ENCODE measurements at regions not wholly inside any gene's neighbourhood (a gene's known extent, or its start where the extent isn't known, plus 50 kb on each side); places are given as distances from the start of the nearest gene placed in this dataset.
"Not testable (repeated sequence)": the region's sequence is repeated elsewhere in the genome, so short reads cannot be mapped to it uniquely, and the experiment has no call there.

DNA sequence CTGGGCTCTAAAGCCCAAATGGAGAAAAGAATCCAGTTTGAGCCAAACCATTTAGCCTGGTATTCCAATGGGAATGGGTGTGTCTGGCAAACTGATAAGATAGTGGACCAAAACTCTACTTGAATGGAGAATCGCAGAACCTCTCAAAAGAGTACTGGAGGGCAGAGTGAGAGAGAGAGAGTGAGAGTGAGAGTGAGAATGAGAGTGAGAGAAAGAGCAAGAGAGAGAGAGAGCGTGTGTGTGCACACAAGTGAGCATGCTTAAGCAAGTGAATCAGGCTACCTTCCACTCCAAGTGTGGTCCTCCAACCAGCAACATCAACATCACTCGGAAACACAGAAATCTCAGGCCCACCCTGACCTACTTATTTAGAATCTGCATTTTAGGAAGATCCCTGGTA lies 58.8 kb downstream of the UQCRFS1 start:
- in situ Hi-C loops (cut with MboI; ENCODE audit: low sequenced_read_pairs) = no loop called here

DNA sequence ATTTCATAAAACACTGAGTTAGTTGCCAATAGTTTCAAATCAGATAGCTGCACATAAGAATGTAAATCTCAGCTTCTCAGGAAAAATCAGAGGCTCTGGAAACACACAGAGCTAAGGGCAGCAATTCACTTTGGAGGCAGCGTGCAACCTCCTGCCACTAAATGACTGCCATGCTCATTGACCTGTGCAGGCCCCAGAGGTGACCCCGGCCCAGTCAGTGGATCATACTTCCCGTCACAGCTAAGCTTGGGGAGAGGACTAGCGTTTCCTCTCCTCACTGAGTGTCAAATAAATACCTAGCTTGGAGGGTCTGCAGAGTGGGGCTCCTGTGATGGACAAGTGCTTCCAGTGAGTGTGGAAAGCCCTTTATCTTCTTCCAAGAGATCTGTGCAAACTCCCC lies 67.2 kb downstream of the UQCRFS1 start:
- in situ Hi-C loops (cut with MboI; ENCODE audit: low sequenced_read_pairs) = no loop called here

DNA sequence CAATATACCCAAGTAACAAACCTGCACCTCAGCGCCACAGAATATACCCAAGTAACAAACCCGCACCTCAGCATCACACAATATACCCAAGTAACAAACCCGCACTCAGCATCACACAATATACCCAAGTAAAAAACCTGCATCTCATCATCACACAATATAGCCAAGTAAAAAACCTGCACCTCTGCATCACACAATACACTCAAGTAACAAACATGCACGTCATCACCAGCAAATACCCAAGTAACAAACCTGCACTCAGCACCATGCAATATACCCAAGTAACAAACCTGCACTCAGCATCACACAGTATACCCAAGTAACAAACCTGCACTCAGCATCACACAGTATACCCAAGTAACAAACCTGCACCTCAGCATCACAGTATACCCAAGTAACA lies 69.8 kb downstream of the UQCRFS1 start:
- in situ Hi-C loops (cut with MboI; ENCODE audit: low sequenced_read_pairs) = no loop called here

DNA sequence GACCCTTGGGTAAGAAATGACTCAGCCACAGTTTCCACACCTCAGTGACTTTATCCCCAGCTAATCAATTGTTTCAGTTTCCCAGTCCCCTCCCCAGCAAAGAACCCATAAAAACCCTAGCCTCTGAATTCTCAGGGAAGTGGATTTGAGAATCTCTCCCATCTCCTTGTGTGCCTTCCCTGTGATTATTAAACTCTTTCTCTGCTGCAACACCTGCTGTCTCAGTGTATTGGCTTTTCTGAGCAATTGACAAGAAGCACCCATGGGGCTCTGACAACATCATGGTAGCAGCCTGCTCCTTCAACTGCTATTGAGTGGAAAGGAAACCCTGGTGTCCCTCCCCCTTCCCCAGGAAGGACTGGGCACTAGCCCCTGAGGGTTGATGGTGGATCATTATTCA lies 73.7 kb downstream of the UQCRFS1 start:
- in situ Hi-C loops (cut with MboI; ENCODE audit: low sequenced_read_pairs) = no loop called here

- in situ Hi-C loops (cut with MboI; ENCODE audit: low sequenced_read_pairs) = not testable (repeated sequence)
These were observed 74.7 kb downstream of the UQCRFS1 start for GRCh38 chr19:29138206-29138605.

DNA sequence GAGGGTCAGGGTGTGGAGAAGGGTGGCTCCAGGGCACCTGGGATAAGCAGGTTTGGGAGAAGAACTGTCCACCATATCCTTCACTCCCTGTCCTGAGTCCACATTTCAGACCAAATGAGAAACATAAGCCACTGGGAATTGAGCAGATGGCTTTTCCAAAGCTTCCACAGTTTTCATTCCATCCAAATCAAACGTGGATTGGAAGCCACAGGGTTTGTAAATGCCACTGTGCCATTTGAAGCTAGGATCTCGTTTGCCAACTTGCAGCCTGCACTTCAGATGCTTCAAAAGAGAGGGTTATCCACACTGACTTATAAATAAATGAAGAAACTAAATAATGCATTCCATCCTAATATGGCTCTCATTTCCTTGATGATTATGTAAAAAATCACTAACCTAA lies 81.5 kb downstream of the UQCRFS1 start:
- in situ Hi-C loops (cut with MboI; ENCODE audit: low sequenced_read_pairs) = no loop called here

- in situ Hi-C loops (cut with MboI; ENCODE audit: low sequenced_read_pairs) = no loop called here
These were observed 83.8 kb downstream of the UQCRFS1 start for GRCh38 chr19:29129148-29129547.

- in situ Hi-C loops (cut with MboI; ENCODE audit: low sequenced_read_pairs) = no loop called here
These were observed 84.7 kb downstream of the UQCRFS1 start for GRCh38 chr19:29128203-29128602.

GRCh38 chr19:29122185-29122584 lies 90.8 kb downstream of the UQCRFS1 start:
- in situ Hi-C loops (cut with MboI; ENCODE audit: low sequenced_read_pairs) = no loop called here

GRCh38 chr19:29121684-29122083 lies 91.3 kb downstream of the UQCRFS1 start:
- in situ Hi-C loops (cut with MboI; ENCODE audit: low sequenced_read_pairs) = no loop called here

DNA sequence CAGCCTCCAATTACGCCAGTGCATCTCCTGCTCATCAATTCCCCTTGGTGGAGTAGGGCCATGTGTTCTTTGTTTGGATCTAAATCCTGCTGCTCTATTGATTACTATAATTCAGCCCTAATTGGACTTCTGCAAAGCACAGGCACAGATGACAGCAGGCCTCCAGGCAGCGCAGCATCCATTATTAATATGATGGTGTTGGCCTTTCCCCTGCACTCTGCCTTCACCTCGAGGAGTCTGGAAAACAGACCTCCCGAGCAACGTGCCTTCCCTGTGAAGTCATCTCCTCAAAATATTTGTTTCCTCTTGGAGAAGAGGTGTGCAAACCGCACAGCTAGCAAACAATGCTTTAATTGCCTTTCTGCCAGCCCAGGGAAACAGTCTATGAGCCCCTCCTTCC lies 92.5 kb downstream of the UQCRFS1 start:
- in situ Hi-C loops (cut with MboI; ENCODE audit: low sequenced_read_pairs) = no loop called here

DNA sequence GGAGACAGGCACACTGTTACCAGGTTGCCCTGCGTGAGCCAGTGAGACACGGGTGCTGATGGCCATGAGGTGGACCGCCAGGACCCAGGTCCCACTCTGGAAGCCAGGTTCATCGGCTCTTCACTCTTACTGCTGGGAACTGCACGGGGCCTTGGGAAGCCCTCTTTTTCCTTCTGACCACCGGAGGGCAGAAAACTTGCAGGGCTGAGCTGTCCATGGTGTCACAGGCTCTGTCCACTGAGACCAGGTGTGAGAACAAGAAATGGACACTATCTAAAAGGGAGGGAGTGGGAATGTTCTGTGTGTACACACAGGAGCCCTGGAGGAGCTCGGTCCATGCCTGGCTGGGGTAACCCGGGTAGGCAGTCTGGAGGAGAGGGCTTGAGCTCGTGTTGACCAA lies 93.4 kb downstream of the UQCRFS1 start:
- in situ Hi-C loops (cut with MboI; ENCODE audit: low sequenced_read_pairs) = no loop called here

- in situ Hi-C loops (cut with MboI; ENCODE audit: low sequenced_read_pairs) = no loop called here
These were observed 94.6 kb downstream of the UQCRFS1 start for GRCh38 chr19:29118389-29118788.

GRCh38 chr19:29117926-29118325 lies 95.0 kb downstream of the UQCRFS1 start:
- in situ Hi-C loops (cut with MboI; ENCODE audit: low sequenced_read_pairs) = no loop called here

GRCh38 chr19:29115181-29115580 lies 97.8 kb downstream of the UQCRFS1 start:
- in situ Hi-C loops (cut with MboI; ENCODE audit: low sequenced_read_pairs) = no loop called here

GRCh38 chr19:29113838-29114237 lies 99.1 kb downstream of the UQCRFS1 start:
- in situ Hi-C loops (cut with MboI; ENCODE audit: low sequenced_read_pairs) = no loop called here

DNA sequence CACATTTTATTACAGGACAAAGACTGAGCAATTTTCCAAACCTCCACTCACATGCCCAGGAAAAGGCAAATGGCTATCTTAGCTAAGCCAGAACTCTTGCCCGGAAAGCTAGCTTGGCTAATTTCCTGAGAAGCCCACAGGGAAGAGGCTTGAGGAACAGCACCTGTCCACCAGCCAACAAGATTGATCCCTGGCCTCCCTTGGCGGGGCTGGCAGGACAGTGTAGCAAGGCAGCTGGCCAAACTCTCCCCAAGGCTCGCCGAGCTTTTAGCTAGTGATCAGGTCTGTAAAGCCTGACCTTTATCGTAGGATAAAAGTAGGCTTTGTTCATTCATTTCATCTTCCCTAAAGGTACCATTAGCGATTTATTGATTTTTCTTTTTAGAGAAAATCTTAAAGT lies 101.4 kb downstream of the UQCRFS1 start:
- in situ Hi-C loops (cut with MboI; ENCODE audit: low sequenced_read_pairs) = no loop called here

- in situ Hi-C loops (cut with MboI; ENCODE audit: low sequenced_read_pairs) = no loop called here
These were observed 105.1 kb downstream of the UQCRFS1 start for GRCh38 chr19:29107831-29108230.

DNA sequence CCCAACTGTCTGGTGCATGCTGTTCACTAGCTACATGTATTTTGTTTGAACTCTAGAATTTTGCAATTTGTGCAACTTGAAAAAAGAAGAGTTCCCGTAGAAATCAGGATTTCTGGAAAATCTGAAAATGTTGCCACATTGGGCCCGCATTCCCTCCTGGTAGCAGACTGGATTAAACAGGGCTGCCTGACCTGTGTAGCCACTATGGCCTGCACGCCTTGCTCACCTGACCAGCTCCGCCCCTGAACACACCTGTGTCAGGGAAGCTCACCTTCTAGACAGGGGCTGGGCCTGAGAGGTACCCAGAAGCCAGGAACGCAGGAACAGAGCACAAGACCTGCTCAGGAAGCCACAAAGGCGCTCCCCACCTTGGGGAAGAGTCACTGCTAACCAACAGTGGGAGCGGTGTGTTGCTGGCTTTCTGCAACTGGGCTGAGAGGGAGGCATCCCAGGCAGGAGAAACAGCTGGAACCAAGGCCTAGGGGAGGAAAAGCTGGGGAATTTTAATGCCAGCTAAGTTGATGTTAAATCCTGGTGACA lies 106.5 kb downstream of the UQCRFS1 start:
- in situ Hi-C loops (cut with MboI; ENCODE audit: low sequenced_read_pairs) = no loop called here

DNA sequence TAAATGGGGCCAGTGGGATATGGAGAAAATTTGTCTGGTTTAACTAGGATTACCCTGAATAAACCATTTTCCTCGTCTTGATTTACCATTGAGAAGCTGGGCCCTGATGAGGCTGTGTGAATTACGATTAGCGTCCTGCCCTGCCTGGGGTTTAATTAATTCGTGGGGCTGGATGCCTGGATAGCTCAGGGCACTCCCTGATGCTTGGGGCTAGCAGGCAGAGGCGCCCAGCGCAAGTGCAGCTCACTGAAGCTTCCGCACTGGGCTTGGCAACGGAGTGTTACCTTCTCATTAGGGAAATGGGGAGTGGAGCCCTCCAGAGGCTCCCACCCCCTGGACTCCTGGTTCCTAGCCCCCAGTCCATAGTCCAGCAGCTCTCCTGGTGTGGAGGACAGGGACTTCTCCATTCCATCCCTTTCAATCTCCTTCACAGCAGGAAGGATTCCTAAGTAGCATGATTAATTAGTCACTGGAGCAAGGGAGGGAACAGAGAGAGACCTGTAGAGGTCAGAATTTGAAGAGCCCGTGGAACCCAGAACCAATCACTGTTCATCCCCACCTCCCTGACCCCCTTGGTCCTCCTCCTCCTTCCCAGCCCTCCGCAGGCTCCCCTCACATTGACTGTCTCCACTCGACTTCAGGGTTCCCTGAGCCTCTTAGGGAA lies 107.2 kb downstream of the UQCRFS1 start:
- in situ Hi-C loops (cut with MboI; ENCODE audit: low sequenced_read_pairs) = no loop called here

DNA sequence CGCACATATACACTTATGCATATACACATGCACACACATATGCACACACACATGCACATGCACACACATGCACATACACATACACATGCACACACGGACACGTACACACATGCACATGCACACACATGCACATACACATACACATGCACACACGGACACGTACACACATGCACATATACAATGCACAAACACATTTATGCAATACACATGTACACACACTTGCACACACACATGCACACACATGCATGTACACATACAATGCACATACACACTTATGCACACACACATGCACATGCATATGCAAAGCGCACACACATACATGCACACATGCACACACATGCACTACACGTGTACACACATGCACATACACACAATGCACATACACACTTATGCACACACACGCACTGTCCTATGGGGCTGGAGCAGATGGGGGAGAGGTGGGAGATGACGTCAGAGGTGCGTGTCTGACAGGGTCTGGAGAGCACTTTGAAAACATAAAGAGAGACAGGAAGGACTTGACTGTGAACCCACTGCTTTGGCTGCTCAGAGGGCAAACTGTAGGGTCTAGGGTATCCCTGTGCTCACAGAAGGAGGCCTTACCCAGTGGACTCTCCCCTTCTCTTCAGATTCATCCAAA lies 108.2 kb downstream of the UQCRFS1 start:
- in situ Hi-C loops (cut with MboI; ENCODE audit: low sequenced_read_pairs) = no loop called here

DNA sequence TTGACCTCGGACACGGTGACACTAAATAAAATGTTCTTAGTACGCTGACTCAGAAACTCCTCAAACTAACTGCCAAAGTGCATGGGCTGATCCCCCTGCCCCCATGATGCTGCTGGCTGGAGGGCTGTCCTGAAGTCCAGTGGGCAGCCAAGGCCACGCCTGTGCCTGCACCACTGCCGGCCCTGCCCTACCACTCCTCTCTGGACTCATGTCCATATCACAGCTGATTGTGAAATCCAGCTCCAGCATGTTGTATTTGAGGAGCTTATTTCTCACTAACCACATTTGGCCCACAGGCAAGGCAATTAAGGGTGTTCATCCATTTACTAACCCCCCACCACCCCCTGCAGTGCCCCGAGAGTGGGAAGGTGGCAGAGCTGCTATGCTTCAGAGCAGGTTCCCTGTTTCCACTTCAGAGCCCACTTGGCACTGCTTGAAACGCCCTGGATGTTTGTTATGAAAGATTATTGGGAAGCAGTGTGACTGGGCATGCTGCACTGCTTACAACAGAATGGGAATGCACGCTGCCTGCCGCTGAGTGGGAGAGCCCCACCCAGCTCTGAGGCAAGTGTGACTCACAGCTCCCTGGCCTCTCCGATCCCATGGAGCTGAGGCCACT lies 114.0 kb downstream of the UQCRFS1 start:
- in situ Hi-C loops (cut with MboI; ENCODE audit: low sequenced_read_pairs) = no loop called here

Measured in HL-60/S4 treated with phorbol 12-myristate 13-acetate at 8.2 ng/mL for 4 days and 3 days (cell line).